ENCODE measurements at regions not wholly inside any gene's neighbourhood (a gene's known extent, or its start where the extent isn't known, plus 50 kb on each side); places are given as distances from the start of the nearest gene placed in this dataset.

DNA sequence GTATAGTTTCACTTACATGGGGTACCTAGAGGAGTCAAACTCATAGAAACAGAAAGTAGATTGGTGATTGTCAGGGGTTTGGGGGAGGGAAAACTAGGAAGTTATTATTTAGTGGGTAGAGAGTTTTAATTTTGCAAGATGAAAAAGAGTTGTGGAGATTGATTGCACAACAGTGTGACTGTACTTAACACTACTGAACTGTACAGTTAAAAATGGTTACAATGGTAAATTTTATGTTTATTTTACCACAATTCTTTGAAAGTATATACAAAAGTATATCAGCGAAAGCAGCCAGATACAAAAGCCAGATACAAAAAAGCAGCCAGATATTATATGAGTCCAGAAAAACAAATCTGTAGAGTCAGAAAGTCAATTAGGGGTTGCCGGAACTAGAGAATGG lies 247.6 kb downstream of the IPO8 start:
- no peak for TF ChIP-seq POLR2A (IDR thresholded peaks at IDR 0.05; ENCODE audit: low read depth, low read length)
- TF ChIP-seq, protein P1, sequence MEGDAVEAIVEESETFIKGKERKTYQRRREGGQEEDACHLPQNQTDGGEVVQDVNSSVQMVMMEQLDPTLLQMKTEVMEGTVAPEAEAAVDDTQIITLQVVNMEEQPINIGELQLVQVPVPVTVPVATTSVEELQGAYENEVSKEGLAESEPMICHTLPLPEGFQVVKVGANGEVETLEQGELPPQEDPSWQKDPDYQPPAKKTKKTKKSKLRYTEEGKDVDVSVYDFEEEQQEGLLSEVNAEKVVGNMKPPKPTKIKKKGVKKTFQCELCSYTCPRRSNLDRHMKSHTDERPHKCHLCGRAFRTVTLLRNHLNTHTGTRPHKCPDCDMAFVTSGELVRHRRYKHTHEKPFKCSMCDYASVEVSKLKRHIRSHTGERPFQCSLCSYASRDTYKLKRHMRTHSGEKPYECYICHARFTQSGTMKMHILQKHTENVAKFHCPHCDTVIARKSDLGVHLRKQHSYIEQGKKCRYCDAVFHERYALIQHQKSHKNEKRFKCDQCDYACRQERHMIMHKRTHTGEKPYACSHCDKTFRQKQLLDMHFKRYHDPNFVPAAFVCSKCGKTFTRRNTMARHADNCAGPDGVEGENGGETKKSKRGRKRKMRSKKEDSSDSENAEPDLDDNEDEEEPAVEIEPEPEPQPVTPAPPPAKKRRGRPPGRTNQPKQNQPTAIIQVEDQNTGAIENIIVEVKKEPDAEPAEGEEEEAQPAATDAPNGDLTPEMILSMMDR (conservative IDR thresholded peaks at IDR 0.05; ENCODE audit: low read depth, low read length): no peak
